ENCODE measurements at regions not wholly inside any gene's neighbourhood (a gene's known extent, or its start where the extent isn't known, plus 50 kb on each side); places are given as distances from the start of the nearest gene placed in this dataset.

GRCh38 chr20:53738945-53739798 lies 145.5 kb upstream of the ZNF217 start:
- H3K4me3 ChIP-seq, result no peak overlapping the region
- H3K9me3 ChIP-seq, result no peaks in the 10 kb centered on the region
- 78% methylated on average over 11 of the region's 11 CpGs for WGBS
- H3K36me3 ChIP-seq, result no peaks in the 10 kb centered on the region
- no peak for TF ChIP-seq POLR2AphosphoS5 (IDR thresholded peaks at IDR 0.05)
- TF ChIP-seq CTCF (IDR thresholded peaks at IDR 0.05), result no peak
- TF ChIP-seq POLR2A (IDR thresholded peaks at IDR 0.05; ENCODE audit: low read depth), result no peak
- no peak for TF ChIP-seq EP300 (IDR thresholded peaks at IDR 0.05)
- no peak for DNase-seq (ENCODE audit: extremely low spot score)
- intact Hi-C loops (cut with DNase I), result no loop called here
- H3K27ac ChIP-seq (replicated peaks in 1 of 4), result no peak overlapping the region
- H3K4me1 ChIP-seq, result peaks cover 3 to 27% (median 16%) of the 10 kb centered on the region in 4 donors
- no peaks in the 10 kb centered on the region for H3K27me3 ChIP-seq

- Histone ChIP-seq H3K27me3 (no peaks in the 10 kb centered on the region), H3K27ac (replicated peaks in 1 of 4) (peak overlapping the region in 1 of 4 donors; percentile 2), H3K9me3 (no peaks in the 10 kb centered on the region), H3K36me3 (no peaks in the 10 kb centered on the region), H3K4me3 (no peak overlapping the region), H3K4me1 (peaks cover 3 to 27% (median 16%) of the 10 kb centered on the region in 4 donors)
- TF ChIP-seq POLR2AphosphoS5 (IDR thresholded peaks at IDR 0.05) (peak in 1 of 2 donors; percentile 8), POLR2A (IDR thresholded peaks at IDR 0.05; ENCODE audit: low read depth) (no peak)
- no peak for DNase-seq (ENCODE audit: extremely low spot score)
- intact Hi-C loops (cut with DNase I), result no loop called here
- 77% methylated on average over 26 of the region's 26 CpGs for whole genome bisulfite sequencing
Observed at GRCh38 chr20:53738039-53738944, 144.7 kb upstream of the ZNF217 start.

GRCh38 chr20:53737396-53738038 lies 143.9 kb upstream of the ZNF217 start:
- intact Hi-C loops (cut with DNase I), result no loop called here
- 63% methylated on average over 8 of the region's 8 CpGs for WGBS
- Histone ChIP-seq H3K27me3 (no peaks in the 10 kb centered on the region), H3K9me3 (no peaks in the 10 kb centered on the region), H3K4me3 (peak overlapping the region in 1 of 4 donors; percentile 16), H3K27ac (replicated peaks in 1 of 4) (peak overlapping the region in 1 of 4 donors; percentile 2), H3K4me1 (peaks cover 3 to 27% (median 16%) of the 10 kb centered on the region in 4 donors), H3K36me3 (no peaks in the 10 kb centered on the region)
- no peak for DNase-seq (ENCODE audit: extremely low spot score)
- TF ChIP-seq EP300 (IDR thresholded peaks at IDR 0.05) (no peak), POLR2A (IDR thresholded peaks at IDR 0.05; ENCODE audit: low read depth) (no peak), POLR2AphosphoS5 (IDR thresholded peaks at IDR 0.05) (no peak), CTCF (IDR thresholded peaks at IDR 0.05) (no peak)

GRCh38 chr20:53736757-53737395 lies 143.2 kb upstream of the ZNF217 start:
- Histone ChIP-seq H3K27ac (replicated peaks in 1 of 4) (no peak overlapping the region), H3K36me3 (no peaks in the 10 kb centered on the region), H3K27me3 (no peaks in the 10 kb centered on the region), H3K4me3 (peak overlapping the region in 2 of 4 donors; percentile 15 to 16), H3K9me3 (no peaks in the 10 kb centered on the region), H3K4me1 (peaks cover 3 to 27% (median 16%) of the 10 kb centered on the region in 4 donors)
- TF ChIP-seq EP300 (IDR thresholded peaks at IDR 0.05) (no peak), POLR2AphosphoS5 (IDR thresholded peaks at IDR 0.05) (no peak), POLR2A (IDR thresholded peaks at IDR 0.05; ENCODE audit: low read depth) (no peak), CTCF (IDR thresholded peaks at IDR 0.05) (no peak)
- no peak for DNase-seq (ENCODE audit: extremely low spot score)
- intact Hi-C loops (cut with DNase I), result no loop called here
- WGBS, result 45% methylated on average over 6 of the region's 6 CpGs
